Activated naive CD4-positive, alpha-beta T cell (primary cell): ENCODE measurements at regions not wholly inside any gene's neighbourhood (a gene's known extent, or its start where the extent isn't known, plus 50 kb on each side); places are given as distances from the start of the nearest gene placed in this dataset.
"Not testable (repeated sequence)": the region's sequence is repeated elsewhere in the genome, so short reads cannot be mapped to it uniquely, and the experiment has no call there.

Source experiments
- DNase-seq, 4 experiments: peaks; one replicate each; lab custom pipeline; 2025; lab: John Stamatoyannopoulos, UW

- DNase-seq: no peak
Measured at GRCh38 chr7:145795132-145795531, 321.5 kb upstream of the CNTNAP2 start.

GRCh38 chr7:145784809-145785780 lies 331.5 kb upstream of the CNTNAP2 start:
- no peak for DNase-seq

GRCh38 chr7:145781388-145781787 lies 335.2 kb upstream of the CNTNAP2 start:
- not testable (repeated sequence) for DNase-seq

GRCh38 chr7:145779140-145779539 lies 337.5 kb upstream of the CNTNAP2 start:
- no peak for DNase-seq

GRCh38 chr7:145774777-145775176 lies 341.8 kb upstream of the CNTNAP2 start:
- no peak for DNase-seq

GRCh38 chr7:145753004-145753403 lies 363.6 kb upstream of the CNTNAP2 start:
- no peak for DNase-seq

GRCh38 chr7:145737617-145738016 lies 379.0 kb upstream of the CNTNAP2 start:
- DNase-seq: no peak

GRCh38 chr7:145735061-145735460 lies 381.5 kb upstream of the CNTNAP2 start:
- no peak for DNase-seq

- no peak for DNase-seq
Measured at GRCh38 chr7:145732521-145732920, 384.1 kb upstream of the CNTNAP2 start.

GRCh38 chr7:145729691-145730090 lies 386.9 kb upstream of the CNTNAP2 start:
- DNase-seq: no peak

GRCh38 chr7:145718129-145718528 lies 398.5 kb upstream of the CNTNAP2 start:
- no peak for DNase-seq

GRCh38 chr7:145700488-145700887 lies 416.1 kb upstream of the CNTNAP2 start:
- no peak for DNase-seq

- DNase-seq: no peak
Measured at GRCh38 chr7:145698526-145699262, 417.9 kb upstream of the CNTNAP2 start.

- DNase-seq: not testable (repeated sequence)
Measured at GRCh38 chr7:145697412-145698107, 419.0 kb upstream of the CNTNAP2 start.

GRCh38 chr7:145696071-145696470 lies 420.5 kb upstream of the CNTNAP2 start:
- DNase-seq: no peak

- DNase-seq: no peak
Measured at GRCh38 chr7:145692237-145692950, 424.2 kb upstream of the CNTNAP2 start.

- no peak for DNase-seq
Measured at GRCh38 chr7:145691377-145691914, 425.2 kb upstream of the CNTNAP2 start.

GRCh38 chr7:145681646-145682045 lies 435.0 kb upstream of the CNTNAP2 start:
- no peak for DNase-seq

GRCh38 chr7:145681159-145681558 lies 435.4 kb upstream of the CNTNAP2 start:
- DNase-seq: no peak

GRCh38 chr7:145665499-145666258 lies 450.9 kb upstream of the CNTNAP2 start:
- no peak for DNase-seq

GRCh38 chr7:145655666-145656065 lies 460.9 kb upstream of the CNTNAP2 start:
- DNase-seq: no peak
